Keratinocyte (primary cell): ENCODE measurements at regions not wholly inside any gene's neighbourhood (a gene's known extent, or its start where the extent isn't known, plus 50 kb on each side); places are given as distances from the start of the nearest gene placed in this dataset.

ENCODE experiments used
- DNase-seq: peaks from one replicate; pipeline ENCODE4 v3.0.0-alpha.2; 2011; ENCODE audit warnings: low read depth, missing footprints, low spot score
- FAIRE-seq: peaks from 2 replicates; lab custom pipeline; 2011; peaks lifted over from hg19 to GRCh38; lab: Jason Lieb, UNC
- H2AFZ ChIP-seq: 2 replicates; pipeline ENCODE4 v1.6.0; 2012; ENCODE audit warnings: low read length, control low read depth, inconsistent platforms; ENCODE audit not compliant: control insufficient read depth
- H3K27ac ChIP-seq: 2 replicates; pipeline ENCODE4 v1.5.1; 2011; ENCODE audit warnings: low read length; ENCODE audit not compliant: control insufficient read depth, insufficient read depth
- H3K27me3 ChIP-seq: 3 replicates; pipeline ENCODE4 v1.6.0; 2011; ENCODE audit warnings: low read length; ENCODE audit not compliant: control insufficient read depth, insufficient read depth; ENCODE audit errors: extremely low read depth
- H3K36me3 ChIP-seq, 2 experiments: 2 replicates in 1 of 2; 3 replicates in 1 of 2; pipeline ENCODE4 v1.5.1; 2011; ENCODE audit warnings: low read length in 2 of 2, mild to moderate bottlenecking in 1 of 2; ENCODE audit not compliant: control insufficient read depth in 2 of 2, insufficient read depth in 2 of 2; ENCODE audit errors: extremely low read depth in 1 of 2
- H3K4me1 ChIP-seq: 3 replicates; pipeline ENCODE4 v1.5.1; 2011; ENCODE audit warnings: low read length; ENCODE audit not compliant: control insufficient read depth, insufficient read depth; ENCODE audit errors: extremely low read depth
- H3K4me2 ChIP-seq: 3 replicates; pipeline ENCODE4 v1.6.0; 2011; ENCODE audit warnings: low read depth, low read length; ENCODE audit not compliant: control insufficient read depth, insufficient read depth; ENCODE audit errors: extremely low read depth
- H3K4me3 ChIP-seq, 3 experiments: fragments of 200-600 bp in 1 of 3; sonication (generic) in 1 of 3; 2 replicates in 2 of 3; 3 replicates in 1 of 3; pipeline ENCODE4 v1.5.1; 2011 to 2016; ENCODE audit warnings: low read length in 3 of 3, mild to moderate bottlenecking in 3 of 3, control low read depth in 2 of 3, inconsistent platforms in 1 of 3, low read depth in 1 of 3, mixed read lengths in 1 of 3, mixed run types in 1 of 3, moderate library complexity in 1 of 3; ENCODE audit not compliant: control insufficient read depth in 2 of 3, insufficient read depth in 2 of 3; ENCODE audit errors: extremely low read depth in 1 of 3
- H3K79me2 ChIP-seq: 2 replicates; pipeline ENCODE4 v1.6.0; 2012; ENCODE audit warnings: low read length; ENCODE audit not compliant: control insufficient read depth, insufficient read depth
- H3K9ac ChIP-seq: 3 replicates; pipeline ENCODE4 v1.6.0; 2011; ENCODE audit warnings: low read length; ENCODE audit not compliant: control insufficient read depth, insufficient read depth; ENCODE audit errors: extremely low read depth
- H3K9me1 ChIP-seq: 3 replicates; pipeline ENCODE4 v1.6.0; 2011; ENCODE audit warnings: low read length; ENCODE audit not compliant: control insufficient read depth, insufficient read depth; ENCODE audit errors: extremely low read depth
- H3K9me3 ChIP-seq: 2 replicates; pipeline ENCODE4 v1.5.1; 2012; ENCODE audit warnings: low read depth, low read length; ENCODE audit not compliant: control insufficient read depth
- H4K20me1 ChIP-seq: 3 replicates; pipeline ENCODE4 v1.6.0; 2011; ENCODE audit warnings: low read length; ENCODE audit not compliant: control insufficient read depth, insufficient read depth; ENCODE audit errors: extremely low read depth
- CTCF ChIP-seq, 3 experiments: IDR thresholded peaks in 1 of 3; conservative IDR thresholded peaks in 1 of 3; optimal IDR thresholded peaks in 1 of 3; 2 replicates in 2 of 3; 3 replicates in 1 of 3; pipeline versions ENCODE3 to v1.5.1; 2011; ENCODE audit warnings: low read length in 3 of 3, mild to moderate bottlenecking in 3 of 3, moderate library complexity in 2 of 3, control low read depth in 1 of 3, inconsistent platforms in 1 of 3; ENCODE audit not compliant: insufficient read depth in 2 of 3; ENCODE audit errors: extremely low read depth in 1 of 3
- EZH2 ChIP-seq: IDR thresholded peaks from one replicate; pipeline ENCODE4 v1.6.1; 2012; ENCODE audit warnings: inconsistent platforms, mild to moderate bottlenecking, low read length, moderate library complexity
- dilution Hi-C: fragments of 300-500 bp; cut with MboI; formaldehyde crosslinking; loops from one replicate; pipeline ENCODE4 v1.7.0; 2020; ENCODE audit warnings: low sequenced_read_pairs; ENCODE audit not compliant: extremely low pct_ligation_motif_present

DNA sequence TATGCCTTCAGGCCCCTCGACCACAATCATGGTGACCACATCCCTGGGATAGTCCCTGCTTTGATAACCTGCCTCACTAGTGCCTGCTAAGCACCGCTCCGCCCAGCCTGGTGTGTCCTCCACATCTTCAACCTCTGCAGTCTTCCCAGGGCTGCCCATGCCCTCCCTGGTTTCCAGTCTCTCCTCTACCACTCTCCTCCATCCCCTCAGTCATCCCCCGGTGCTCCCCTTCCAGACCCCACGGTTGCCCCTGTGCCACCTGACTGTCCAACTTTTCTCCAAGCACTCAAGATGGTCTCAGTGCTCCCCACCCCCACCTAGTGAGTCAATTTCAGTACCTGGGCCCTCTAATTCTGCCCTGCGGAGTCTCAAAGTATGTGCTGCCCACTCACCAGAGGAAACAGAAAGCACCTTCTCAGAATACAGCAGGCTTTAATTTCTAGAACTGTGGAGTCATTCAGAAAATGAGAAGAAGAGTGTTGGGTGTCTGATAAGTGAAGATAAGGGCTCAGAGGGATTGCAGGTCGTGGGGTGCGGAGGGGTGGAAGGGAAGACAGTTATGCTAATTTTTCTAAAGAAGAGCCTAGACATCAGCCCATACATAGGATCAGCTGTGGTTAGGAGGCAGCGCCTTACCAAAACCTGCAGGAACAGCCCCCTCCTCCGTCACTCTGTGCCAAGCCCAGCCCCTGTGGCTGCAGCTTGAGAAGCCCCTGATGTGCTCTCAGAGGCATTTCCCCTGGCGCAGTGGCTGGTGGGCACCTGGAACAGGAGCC, 53.6 kb upstream of the CAB39 start:
- dilution Hi-C loops: no loop called here
- no peak for FAIRE-seq

DNA sequence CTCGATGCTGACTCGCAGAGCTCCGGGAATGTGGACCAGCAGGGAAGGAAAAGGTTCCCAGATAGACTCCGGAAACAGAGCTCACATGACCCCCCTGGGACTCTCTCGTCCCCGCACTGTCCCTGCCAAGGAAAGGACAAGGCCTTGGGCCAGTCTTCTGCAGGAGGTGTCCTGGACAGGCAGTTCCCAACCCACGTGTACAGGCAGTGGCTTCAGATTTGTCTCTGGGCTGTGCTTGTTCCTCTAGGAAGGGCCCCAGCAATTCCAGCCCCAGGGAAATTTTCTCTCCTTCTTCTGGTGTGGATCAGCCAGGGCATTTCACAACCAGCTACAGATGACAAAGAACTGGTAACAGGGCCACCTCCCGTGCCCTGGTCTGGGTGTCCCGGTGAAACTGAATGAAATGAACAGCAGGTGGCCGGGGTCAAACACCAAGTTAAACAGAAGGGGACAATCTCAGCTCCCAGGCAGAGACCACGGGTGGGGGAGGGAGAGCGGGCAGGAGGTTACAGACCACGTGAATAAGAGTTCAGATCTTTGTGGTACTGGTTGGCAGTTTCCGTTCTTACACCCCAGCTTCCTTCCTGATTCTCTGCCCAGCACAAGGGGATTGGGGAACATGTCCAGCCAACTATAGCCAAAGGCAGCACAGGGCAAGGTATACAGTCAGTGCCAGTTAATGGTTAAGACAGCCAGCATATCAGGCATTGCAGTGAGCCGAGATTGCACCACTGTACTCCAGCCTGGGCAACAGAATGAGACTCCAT, 52.2 kb upstream of the CAB39 start:
- FAIRE-seq: no peak
- Histone ChIP-seq H3K27ac (no peak overlapping the region), H3K36me3 (no peaks in the 10 kb centered on the region), H4K20me1 (no peaks in the 10 kb centered on the region), H3K27me3 (no peaks in the 10 kb centered on the region), H3K4me1 (no peaks in the 10 kb centered on the region), H3K9me3 (no peaks in the 10 kb centered on the region), H2AFZ (no peak overlapping the region), H3K4me2 (no peak overlapping the region), H3K4me3 (no peak overlapping the region), H3K79me2 (no peaks in the 10 kb centered on the region), H3K9ac (no peak overlapping the region), H3K9me1 (no peaks in the 10 kb centered on the region)
- dilution Hi-C loops: no loop called here
- DNase-seq: no peak
- no peak for TF ChIP-seq CTCF (optimal IDR thresholded peaks at IDR 0.05 in 1 of 3, IDR thresholded peaks at IDR 0.05 in 1 of 3, conservative IDR thresholded peaks at IDR 0.05 in 1 of 3; ENCODE audit: extremely low read depth in 1 of 3, insufficient read depth in 2 of 3, low read length in 3 of 3)
- TF ChIP-seq EZH2: no peak

More for the DNA sequence above, 53.6 kb upstream of the CAB39 start:
- Histone ChIP-seq H3K79me2 (no peaks in the 10 kb centered on the region), H4K20me1 (no peaks in the 10 kb centered on the region), H3K4me3 (no peak overlapping the region), H3K36me3 (no peaks in the 10 kb centered on the region), H3K9me3 (no peaks in the 10 kb centered on the region), H2AFZ (no peak overlapping the region), H3K4me2 (no peak overlapping the region), H3K9ac (no peak overlapping the region), H3K9me1 (no peaks in the 10 kb centered on the region), H3K27me3 (no peaks in the 10 kb centered on the region), H3K27ac (no peak overlapping the region), H3K4me1 (no peaks in the 10 kb centered on the region)
- TF ChIP-seq CTCF (optimal IDR thresholded peaks at IDR 0.05 in 1 of 3, IDR thresholded peaks at IDR 0.05 in 1 of 3, conservative IDR thresholded peaks at IDR 0.05 in 1 of 3; ENCODE audit: extremely low read depth in 1 of 3, insufficient read depth in 2 of 3, low read length in 3 of 3) (no peak), EZH2 (no peak)
- no peak for DNase-seq
